ENCODE measurements at regions not wholly inside any gene's neighbourhood (a gene's known extent, or its start where the extent isn't known, plus 50 kb on each side); places are given as distances from the start of the nearest gene placed in this dataset.
"Not testable (repeated sequence)": the region's sequence is repeated elsewhere in the genome, so short reads cannot be mapped to it uniquely, and the experiment has no call there.

DNA sequence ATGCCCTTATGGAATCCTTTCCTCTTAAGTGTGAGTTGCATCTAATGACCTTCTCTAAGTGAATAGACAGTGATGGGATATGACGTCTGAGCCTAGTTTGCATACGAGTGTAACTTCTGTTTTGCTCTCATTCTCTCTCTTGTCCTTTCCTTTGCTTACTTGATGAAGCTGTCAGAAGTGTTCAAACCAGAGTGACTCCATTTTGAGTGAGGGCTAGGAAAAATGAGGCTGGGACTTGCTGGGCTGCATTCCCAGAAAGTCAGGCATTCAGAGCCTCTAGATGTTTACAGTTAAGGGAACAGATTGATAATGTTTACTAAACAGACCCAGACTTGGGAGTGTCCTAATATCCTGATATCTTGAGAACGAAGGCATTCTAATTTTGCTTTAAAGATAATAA is 311.2 kb upstream of the SOX4 start:
- not testable (repeated sequence) for DNase-seq (ENCODE audit: low spot score)

DNA sequence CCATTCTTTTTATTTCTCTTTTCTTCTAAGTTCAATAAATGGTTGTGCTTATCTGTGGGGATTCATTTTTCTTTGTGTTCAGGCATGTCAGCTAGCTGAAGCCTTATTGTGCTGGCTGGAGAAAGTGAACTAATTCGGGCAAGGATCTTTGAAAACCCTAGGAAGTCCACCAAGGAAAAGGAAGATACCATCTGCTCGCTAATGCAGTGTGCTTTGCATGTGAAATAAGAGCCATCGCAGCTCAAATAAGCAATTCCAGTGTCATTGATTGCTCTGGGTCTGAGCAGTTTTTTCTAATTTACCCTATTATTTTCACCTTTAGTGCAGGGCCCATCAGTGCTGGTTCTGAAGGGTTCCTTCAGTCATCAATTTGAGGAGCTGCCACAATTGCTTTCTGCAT is 309.4 kb upstream of the SOX4 start:
- no peak for DNase-seq (ENCODE audit: low spot score)

DNA sequence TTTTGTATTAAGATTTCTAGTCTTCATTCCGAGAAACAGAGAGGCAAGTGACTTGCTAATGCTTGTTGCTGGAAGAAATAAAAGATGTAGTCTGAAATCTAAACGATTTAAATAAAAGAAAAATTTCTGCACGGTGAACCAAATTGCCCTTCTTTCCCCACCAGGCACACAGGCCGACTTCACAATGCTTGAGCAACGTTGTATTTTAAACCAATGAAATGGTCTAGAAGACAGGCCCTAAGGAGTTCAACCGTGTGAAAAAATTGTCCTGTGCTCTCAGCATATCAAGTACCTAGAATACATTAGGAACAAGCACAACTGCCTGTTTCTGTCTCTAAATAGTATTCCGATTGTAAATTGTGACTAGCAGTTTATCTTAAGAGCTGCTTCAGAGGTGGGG is 308.8 kb upstream of the SOX4 start:
- no peak for DNase-seq (ENCODE audit: low spot score)

DNA sequence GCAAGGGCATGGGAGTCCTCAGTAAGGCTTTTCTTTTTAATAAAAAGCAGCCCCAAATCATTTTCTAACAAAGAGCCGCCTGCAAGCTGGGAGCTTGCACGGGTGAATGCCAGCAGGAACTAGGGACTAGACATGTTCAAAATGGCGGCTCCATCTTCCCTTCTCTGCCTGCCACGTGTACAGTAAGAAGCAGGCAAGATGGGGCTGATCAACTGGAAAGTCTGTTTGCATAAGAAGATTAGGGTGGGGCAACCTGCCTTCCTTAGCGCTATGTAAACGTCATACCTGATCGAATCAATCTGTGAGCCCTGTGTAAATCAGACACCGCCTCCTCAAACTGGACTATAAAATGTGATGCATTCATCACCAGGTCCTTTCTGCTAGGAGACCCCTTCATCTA is 299.4 kb upstream of the SOX4 start:
- no peak for DNase-seq (ENCODE audit: low spot score)

DNA sequence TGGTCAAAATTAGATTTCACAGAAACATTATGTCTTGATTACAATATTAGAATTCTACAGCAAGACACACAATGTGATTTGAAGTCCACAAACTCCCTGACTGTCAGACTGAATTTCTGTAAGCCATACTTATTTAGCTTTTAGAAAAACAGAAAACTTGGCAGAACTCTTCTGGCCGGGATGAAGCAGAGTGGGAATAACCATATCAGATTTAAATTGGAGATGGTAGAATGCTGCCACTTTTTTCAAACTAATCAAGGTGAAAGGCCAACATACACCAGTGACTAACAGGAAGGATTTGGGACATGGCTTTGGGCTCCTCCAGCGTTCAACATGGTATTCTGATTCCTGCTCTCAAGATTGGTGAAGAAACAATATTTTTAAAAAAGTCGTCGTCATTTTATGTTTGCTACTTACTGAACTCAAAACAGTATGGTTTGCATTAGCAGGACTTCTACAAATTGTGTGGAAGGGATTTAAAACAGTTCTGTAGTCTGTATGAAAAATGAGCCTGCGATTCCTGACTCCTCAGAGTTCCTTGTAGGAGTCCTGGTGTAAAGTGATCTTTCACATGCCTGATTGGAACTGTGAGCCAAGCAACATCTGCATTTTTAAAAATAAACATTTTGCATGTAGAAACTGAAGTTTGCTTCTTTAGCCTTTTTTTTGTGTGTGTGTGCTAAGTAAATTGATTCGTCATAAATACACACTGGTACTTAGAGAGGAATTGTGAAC is 297.9 kb upstream of the SOX4 start:
- DNase-seq (ENCODE audit: low spot score) = no peak

DNA sequence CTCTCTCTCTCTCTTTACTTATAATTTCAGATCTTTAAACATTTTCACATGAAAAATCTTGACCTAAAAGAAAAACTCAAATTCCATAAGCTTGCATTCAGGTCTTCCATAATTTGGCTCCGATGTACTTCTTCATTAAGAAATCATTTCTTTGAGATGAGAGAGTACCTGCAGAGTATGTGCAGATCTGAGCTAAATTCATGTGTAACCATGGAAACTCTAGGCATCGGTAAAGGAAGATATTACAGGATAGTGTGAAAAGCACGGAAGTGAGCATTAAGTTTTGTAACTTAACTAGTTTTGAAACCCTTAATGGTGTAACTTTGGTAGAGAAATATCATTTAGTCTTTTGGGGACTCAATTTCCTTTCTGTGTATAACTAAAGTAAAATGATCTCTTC is 295.9 kb upstream of the SOX4 start:
- no peak for DNase-seq (ENCODE audit: low spot score)

DNA sequence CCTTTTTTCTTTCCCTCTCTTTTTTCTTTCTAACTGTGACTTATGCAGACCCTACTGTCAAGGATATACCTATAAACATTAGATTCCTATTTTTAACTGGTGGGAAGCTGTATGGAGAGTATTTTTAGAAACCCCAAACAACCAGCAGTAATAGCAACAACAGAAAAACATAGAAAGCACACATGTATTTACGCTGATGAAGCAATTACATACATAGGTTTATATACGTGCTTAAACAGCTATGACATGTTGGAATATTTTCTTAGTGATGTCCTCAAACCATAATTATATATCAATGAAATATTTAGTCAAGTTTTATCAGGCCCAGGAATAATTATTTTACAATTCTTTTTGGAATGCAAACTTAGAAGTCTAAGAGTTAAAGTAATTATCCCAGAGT is 294.3 kb upstream of the SOX4 start:
- no peak for DNase-seq (ENCODE audit: low spot score)

DNA sequence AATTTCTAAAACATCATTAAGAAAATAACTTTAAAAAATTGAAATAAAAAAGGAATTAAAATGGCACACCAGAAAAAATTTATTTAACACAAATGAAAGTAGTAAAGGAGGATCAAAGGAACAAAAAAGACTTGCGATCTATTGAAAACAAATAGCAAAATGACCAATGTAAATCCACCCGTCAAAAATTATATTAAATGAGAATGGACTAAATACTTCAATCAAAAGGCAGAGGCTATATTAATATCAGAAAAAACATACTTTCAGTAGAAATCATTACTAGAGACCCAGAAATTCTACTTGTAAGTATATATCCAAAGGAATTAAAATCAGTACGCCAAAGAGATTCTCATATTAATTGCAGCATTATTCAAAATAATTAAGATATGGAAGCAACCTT is 293.1 kb upstream of the SOX4 start:
- no peak for DNase-seq (ENCODE audit: low spot score)

DNA sequence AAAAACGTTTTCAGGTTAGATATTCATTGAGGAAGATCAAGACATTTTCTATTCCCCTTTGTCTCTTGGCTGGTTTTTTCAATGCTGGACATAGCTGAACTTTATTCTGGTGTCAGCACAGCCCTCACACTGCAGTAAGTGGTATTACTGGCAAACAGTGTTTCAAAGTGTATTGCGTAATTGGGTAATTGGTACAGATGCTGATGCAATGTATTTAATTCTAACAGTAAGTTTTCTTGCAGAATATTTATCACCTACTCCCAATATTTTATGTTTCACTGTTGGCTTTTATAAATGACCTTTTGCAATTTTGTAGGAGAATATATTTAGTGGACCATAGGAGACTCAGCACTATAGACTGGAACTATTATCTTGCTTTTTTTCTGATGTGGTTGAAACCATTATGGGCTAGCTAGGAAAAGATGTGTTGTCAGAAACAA is 287.6 kb upstream of the SOX4 start:
- DNase-seq (ENCODE audit: low spot score) = no peak

DNA sequence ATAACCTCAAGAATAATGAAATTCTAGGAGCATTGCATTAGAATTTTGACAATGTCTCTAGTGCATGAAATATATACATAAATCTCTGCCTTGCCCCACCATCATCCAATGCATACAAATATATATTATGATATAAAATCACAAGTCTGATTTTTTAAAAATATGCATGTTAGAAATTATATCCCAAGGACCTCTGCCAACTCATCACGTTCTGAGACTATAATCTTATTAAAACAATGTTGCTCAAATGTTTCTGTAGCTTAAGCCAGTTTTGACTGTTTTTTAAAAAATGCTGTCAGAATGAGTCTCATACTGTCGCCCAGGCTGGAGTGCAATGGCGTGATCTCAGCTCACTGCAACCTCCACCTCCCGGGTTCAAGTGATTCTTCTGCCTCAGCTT is 287.0 kb upstream of the SOX4 start:
- no peak for DNase-seq (ENCODE audit: low spot score)

DNA sequence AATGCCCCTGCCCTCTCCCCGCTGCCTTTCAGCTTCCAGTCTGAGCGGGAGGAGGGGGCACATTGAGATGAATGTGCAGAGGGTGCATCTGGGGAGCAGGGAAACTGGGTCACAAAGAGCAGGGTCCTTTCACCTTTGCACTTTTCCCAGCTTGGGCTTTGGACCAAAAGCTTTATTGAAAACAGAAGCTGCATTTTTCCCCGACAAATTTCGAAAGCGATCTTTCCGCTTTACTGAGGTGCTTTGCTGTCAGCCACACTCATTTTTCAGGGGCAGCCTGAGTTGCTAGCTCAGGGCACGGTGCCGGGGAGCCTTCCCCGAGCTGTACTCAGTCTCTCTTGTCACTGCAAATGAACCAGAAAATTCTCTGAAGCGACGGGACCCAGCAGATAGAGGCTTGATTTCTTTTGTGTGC is 283.7 kb upstream of the SOX4 start:
- no peak for DNase-seq (ENCODE audit: low spot score)

DNA sequence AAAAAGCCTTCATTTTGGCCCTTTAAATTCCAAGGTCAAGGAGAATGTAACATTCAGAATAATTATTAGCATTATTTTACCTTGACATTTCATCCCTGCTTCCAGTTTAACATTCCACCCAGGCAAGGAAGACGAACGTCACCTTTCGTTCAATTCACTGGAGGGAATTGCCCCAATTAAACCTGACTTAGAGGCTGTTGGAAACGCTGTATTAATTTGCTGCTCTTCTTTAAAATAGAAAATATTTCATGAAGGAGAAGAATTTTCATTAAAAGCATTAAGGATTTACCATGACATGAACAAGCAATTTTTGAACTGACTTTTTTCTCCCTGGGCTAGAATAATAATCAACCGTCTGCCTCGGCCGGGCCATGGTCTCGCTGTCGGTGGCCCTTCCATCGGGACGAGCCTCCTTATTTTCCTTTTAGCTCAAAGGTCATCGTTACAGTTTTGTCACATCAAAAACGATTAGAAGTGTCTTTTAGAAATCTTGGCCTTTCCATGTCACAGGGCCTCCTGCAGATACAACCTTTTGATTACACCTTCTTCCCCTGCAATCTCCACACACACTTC is 282.9 kb upstream of the SOX4 start:
- DNase-seq (ENCODE audit: low spot score) = no peak

DNA sequence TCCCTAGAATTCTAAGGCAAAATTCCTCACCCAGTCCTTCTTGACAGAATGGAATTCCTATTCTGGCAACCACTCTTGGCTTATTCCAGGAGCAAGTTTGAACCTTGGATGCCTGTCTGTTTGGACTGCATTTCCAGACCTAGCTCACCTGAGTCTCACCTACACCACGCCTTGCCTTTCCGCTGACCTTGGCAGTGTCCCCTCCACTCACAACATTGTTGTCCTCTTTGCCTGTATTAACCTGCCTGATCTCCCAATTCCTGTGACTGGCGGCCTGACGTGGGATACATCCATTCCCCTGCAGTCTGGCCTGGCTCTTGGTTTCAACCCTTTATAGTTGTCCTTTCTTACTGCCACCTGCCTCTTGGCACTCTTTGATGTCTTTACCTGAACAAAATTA is 281.4 kb upstream of the SOX4 start:
- no peak for DNase-seq (ENCODE audit: low spot score)

DNA sequence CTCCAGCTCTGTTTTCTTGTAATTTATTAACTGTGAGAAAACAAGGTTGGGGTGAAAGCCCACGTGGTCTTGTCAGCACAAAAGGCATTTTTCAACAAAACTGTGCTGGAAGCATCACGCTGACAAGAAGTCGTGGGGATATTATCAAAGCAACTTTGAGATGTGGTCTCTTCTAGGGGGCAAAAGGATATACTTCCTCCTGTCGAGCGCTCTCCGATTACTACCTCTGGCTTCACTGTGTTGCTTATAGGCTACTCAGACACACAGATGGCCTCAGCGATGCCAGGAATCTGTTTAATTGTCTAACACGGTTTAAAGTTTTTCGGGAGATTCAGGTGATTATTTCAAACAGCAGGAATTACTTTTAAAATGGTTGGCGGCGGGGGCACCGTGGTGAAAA is 275.9 kb upstream of the SOX4 start:
- DNase-seq (ENCODE audit: low spot score) = no peak

DNA sequence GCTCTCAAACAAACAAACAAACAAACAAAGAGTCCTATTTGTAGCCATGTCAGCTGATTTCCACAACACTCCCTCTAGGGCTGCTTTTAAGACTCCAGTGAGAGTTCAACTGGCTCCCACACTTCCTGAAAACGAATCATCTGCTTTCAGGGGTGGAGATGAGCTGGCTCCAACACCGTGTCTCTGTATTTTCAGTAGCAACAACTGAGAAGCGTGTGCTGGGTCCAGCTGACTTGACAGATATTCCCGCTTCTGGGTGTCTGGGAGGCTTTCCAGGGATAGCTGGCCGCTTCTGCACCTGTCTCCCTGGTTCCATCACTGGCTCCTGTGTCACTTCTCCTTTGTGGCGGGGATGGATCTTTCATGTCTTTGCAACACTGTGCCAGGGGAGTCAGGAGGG is 272.5 kb upstream of the SOX4 start:
- no peak for DNase-seq (ENCODE audit: low spot score)

DNA sequence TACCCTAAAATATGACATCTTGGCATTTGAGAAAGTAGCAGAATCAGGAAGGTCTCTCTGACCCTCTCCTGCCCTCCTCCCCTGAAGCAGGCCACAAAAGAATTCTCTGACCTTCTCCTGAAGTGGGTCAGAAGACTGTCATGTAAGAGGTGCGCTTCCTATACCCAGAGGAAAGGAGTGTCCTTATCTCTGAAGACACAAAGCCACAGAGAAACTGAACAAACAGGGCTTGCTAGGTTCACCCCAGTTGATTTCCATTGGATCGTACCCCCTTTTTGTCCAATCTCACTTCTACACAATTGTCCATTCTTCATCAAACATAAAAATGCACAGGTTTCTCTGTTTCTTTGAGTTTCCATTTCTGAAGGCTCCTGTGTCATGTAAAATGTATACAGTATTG is 272.0 kb upstream of the SOX4 start:
- DNase-seq (ENCODE audit: low spot score) = no peak

DNA sequence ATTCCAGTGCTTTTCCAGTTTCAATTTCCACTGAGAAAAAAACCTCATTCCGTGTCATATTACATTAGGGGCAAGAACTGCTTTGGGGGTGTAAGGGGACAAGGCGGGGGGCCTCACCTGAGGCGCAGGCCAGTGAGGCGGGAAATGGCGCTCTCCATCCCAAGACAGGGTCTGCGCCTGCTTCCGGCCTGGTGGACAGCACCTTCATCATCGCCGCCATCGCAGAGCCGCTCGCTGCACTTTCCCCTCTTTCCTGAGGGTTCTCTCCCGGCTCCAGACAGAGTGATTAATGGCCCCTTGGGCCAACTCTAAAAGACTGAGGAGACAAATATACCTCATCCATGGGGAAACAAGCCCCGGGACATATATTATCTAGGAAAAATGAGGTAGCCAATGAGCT is 270.0 kb upstream of the SOX4 start:
- no peak for DNase-seq (ENCODE audit: low spot score)

DNA sequence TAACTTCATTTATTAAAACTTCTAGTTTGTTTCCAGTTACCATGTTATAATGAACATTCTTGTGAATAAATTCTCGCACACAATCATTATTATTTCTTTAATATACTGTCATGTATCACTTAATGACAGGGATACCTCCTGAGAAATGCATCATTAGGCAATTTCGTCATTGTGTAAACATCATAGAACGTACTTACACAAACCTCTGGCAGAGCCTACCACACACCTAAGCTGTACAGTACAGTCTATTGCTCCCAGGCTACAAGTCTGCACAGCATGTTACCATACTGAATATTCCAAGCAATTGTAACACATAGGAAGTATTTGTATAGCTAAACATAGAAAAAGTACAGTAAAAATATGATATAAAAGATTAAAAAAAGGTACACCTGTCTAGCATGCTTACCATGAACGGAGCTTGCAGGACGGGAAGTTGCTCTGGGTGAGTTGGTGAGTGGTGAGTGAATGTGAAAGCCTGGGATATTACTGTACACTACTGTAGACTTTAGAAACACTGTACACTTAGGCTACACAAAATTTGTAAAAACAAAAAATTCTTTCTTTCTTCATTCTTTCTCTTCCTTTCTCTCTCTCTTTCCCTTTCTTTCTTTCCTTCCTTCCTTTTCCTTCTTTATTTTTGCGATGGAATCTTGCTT is 268.2 kb upstream of the SOX4 start:
- DNase-seq (ENCODE audit: low spot score) = no peak

DNA sequence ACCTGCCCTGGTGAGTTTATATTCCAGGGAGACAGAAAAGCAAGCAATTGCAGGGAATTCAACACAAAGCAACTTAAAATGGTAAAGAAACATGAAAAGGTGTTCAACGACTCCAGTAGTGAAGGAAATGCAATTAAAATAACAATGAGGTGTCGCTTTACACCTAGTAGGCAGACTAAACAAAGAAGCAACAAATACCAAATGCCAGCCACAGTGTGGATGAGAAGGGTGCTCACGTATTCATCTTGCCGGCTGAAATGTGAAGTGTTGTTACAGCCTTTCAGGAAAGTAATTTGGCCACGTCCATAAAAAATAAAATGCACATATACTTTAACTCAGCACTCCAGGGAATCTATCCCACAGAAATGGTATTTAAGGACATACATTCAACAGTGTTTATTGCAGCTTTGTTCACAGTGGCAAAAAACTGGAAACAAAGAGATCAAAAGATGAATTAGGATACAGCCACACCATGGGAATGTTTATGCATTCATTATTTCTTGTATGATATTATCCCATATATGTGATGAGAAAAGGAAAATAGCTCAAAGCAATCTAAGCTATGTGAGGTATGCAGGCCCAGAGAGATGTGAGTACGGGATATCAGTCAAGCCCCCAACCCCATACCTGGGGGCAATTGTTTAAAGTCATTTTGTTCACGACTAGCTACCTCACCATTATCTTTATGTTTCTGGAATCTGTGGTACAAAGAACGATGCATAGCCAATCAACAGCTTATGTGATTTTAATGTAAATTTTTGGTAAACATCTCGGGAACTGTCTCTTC is 266.0 kb upstream of the SOX4 start:
- no peak for DNase-seq (ENCODE audit: low spot score)

DNA sequence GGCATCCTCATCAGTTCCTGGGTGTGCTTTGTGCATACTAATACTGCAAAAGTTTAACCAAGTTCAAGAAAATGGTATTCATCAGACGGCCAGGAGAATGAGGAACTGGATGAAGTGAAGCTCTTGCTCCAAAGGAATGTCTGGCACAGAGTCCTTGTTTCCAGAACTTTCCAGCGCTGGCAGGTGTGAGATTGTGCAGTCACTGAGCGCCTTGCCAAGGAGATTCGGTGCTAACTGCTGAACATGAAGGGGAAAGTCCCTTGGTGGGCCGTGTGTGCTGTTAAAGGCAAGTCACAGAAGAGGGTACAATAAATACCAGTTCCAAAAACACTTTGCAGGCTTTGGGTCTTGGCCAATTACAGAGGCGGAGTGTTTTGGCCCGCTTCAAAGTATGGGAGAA is 262.3 kb upstream of the SOX4 start:
- no peak for DNase-seq (ENCODE audit: low spot score)

DNA sequence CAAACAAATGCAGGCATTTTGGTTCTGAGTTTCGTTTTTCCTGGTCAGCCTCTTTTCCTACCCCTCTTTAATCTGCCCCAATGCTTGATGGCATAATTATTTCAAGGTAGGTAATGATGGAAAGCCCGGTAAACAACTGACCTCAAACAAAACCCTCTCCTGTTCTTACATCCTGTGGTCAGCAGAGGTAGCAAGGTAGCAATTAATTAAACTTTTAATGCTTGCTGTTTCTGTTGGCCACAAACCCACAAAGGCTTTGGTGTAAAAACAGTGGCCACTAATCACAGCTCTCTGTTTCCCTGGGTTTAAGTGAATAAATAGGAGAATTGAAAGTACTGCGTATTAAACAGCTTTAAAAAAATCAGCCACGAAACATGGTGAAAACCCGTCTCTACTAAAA is 261.5 kb upstream of the SOX4 start:
- DNase-seq (ENCODE audit: low spot score) = no peak

DNA sequence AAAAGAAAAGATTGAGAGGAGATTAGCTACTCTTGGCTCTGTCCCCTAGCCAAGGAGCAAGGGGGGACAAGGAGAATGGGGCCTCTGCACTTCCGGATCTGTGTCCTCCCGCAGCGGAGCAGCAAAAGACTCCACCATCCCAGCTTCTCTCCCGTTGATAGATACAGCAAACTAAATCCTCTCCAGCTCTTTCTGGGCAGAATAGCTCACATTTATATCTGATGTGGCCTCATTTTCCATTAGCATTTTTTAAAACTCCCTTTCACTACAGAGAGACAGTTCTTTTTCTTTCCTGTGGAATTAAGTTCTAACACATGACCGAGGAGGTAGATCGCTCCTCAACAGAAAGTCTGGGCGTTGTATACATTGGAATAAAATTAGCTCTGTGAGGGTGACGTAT is 260.9 kb upstream of the SOX4 start:
- no peak for DNase-seq (ENCODE audit: low spot score)

DNA sequence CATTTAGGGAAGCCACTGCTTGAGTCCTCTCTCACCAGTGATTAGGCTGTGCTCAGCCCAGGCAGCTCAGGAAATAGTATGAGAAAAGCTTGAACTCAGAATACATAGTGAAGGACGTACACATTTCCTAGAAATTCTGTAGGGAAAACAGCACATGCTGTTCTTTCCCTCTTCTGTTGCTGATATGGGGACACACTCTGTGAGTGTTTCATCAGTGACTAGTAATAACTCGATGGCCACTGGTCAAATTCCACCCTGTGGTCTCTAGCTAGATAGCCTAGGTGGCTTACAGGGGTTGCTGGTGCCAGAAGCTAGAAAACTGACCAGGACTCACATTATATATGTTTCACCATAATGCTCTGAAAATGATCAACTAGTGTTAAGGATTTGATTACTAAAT is 259.8 kb upstream of the SOX4 start:
- DNase-seq (ENCODE audit: low spot score) = no peak
